ENCODE measurements at regions not wholly inside any gene's neighbourhood (a gene's known extent, or its start where the extent isn't known, plus 50 kb on each side); places are given as distances from the start of the nearest gene placed in this dataset.

DNA sequence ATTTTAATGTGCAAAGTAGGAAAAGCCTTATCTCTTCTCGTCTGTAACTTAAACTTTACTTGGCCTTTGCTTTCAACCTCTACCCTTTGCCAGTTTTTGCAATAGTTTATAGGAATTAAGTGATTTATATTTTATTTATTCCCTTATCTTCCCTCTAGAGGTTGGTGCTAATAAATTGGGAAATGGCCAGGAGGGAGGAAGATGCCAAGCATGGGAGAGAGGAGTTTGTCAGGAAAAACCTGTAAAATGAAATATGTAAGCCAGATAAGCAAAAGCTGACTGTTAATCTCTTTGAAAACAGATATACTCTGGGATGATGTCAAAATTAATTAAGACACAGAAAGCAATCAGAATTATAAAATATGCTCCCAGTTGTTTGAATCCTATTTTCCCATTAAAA, 484.5 kb downstream of the NR2F1-AS1 start:
- no peak for DNase-seq

GRCh38 chr5:93092349-93093105, 488.5 kb downstream of the NR2F1-AS1 start:
- DNase-seq: peak; percentile 5

- DNase-seq: no peak
Measured at GRCh38 chr5:93090698-93091097, 490.3 kb downstream of the NR2F1-AS1 start.

GRCh38 chr5:93088592-93089389, 492.2 kb downstream of the NR2F1-AS1 start:
- DNase-seq: no peak

- DNase-seq: no peak
Measured at GRCh38 chr5:93087326-93087725, 493.7 kb downstream of the NR2F1-AS1 start.

DNA sequence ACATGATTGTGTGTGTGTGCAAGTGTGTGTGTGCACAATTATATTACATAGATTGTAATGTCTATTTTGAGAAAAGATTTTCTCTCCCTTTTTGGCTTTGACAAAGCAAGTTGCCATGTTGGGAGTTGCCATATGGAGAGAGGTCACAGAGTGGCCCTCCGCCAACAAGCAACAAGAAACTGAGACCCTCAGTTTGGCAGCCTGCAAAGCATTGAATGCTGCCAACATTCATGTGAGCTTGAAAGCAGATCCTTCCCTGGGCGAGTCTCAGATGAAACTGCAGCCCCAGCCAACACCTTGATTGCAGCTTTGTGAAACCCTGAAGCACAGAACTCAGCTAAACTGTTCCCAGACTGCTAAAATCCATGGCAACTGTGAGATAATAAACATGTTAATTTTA, 498.0 kb downstream of the NR2F1-AS1 start:
- DNase-seq: no peak

GRCh38 chr5:93079046-93079445, 502.0 kb downstream of the NR2F1-AS1 start:
- no peak for DNase-seq

- DNase-seq: peak; percentile 59
Measured at GRCh38 chr5:93078082-93079038, 502.7 kb downstream of the NR2F1-AS1 start.

DNA sequence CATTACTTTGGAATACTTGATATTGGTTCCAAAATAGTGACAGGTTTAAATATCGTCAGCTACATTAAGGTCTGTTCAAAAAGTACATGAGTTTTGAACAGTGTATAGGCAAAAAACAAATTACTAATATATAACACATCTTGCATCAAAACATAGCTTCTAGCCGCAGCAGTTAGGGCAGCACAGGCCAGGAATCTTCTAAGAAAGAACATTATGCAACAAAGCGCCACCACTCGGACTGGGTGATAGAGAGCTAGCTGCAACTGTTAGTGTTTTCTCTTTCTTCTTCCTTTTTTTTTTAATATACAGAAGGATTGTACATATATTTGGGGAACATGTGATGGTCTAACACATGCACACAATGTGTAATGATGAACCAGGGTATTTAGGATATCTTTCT, 504.5 kb downstream of the NR2F1-AS1 start:
- no peak for DNase-seq

DNA sequence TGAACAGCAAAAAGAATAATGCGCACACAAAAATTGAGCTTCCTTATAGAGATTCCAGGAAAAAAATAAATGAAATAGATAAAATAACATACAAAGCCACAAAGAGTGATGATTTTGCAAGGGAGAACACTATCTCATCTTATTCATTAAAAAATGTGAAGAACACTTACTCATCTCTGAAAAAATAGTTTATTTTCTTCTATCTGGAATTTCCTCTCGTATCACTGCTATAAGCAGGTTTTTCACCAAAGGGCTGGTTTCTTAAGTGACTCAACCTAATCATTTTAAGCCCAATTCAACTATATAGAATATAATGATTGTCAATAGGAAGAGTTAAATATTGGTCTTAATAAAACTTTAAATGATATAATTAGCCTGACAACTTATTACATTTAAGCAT, 504.9 kb downstream of the NR2F1-AS1 start:
- DNase-seq: no peak

- no peak for DNase-seq
Measured at GRCh38 chr5:93073547-93073946, 507.5 kb downstream of the NR2F1-AS1 start.

DNA sequence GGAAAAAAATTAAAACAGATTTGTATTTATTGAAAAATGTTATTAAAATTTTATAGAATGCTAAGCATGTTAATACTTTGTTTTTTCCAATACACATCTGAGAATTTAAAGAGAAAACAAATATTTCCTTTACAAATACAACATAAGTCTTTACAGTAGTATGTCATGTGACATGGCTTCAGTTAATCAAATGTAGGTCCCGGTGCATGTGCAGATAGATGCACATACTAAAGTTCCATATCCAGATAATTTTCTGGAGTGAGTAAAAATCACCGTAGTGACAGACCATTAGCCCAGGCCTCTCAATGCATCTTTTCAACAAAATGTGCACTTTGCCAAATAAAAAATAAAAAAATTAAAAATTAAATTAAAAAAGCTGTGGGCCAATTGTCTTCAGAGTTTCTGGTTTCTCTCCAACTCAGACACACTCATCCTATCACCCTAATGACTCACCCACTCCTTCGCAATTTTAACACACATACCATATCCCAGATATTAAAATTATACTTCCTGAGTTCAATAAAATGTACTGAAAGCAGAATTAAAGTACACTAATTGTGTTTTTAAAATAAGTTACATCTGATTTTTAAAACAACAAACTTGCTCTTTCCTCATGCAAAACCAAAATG, 508.1 kb downstream of the NR2F1-AS1 start:
- DNase-seq: no peak

DNA sequence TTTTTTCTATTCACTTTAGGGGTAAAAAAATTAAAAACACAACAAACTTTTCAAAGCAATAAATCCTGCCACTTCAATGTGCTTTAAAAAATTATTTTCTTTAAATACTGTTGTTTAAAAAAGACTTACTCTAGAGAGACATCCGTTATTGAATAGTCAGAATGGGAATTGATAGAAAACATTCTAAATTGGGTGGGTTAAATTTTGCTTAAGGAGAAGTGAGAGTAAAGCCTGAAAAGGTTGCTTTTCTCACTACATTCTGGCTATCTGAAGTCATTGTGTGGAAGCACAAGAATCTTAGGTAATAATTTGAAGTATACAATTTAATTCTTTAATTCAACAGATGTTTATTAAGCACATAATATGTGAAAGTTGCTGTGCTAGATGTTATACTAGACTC, 509.3 kb downstream of the NR2F1-AS1 start:
- no peak for DNase-seq

DNA sequence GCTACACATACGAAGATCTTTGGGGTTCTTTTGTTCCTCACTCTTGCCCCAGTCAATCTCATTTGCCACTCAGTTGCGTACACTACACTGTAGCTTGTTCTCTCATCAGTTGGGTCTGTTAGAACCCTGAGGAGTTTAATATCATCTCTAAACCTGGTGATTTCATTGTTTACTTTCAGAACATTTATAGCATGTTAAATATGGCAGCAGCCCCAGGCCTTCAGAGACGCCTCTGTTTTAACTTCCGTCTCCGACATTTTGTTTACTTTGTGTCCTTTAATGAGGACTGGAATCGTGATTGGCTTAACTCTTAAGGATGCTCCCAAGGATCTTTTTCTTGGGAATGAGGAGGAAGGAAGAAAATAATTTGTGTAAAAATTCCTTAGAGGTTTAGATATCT, 510.1 kb downstream of the NR2F1-AS1 start:
- no peak for DNase-seq

- no peak for DNase-seq
Measured at GRCh38 chr5:93069276-93069675, 511.7 kb downstream of the NR2F1-AS1 start.

- no peak for DNase-seq
Measured at GRCh38 chr5:93062548-93062947, 518.5 kb downstream of the NR2F1-AS1 start.

GRCh38 chr5:93058309-93058708, 522.7 kb downstream of the NR2F1-AS1 start:
- DNase-seq: no peak

DNA sequence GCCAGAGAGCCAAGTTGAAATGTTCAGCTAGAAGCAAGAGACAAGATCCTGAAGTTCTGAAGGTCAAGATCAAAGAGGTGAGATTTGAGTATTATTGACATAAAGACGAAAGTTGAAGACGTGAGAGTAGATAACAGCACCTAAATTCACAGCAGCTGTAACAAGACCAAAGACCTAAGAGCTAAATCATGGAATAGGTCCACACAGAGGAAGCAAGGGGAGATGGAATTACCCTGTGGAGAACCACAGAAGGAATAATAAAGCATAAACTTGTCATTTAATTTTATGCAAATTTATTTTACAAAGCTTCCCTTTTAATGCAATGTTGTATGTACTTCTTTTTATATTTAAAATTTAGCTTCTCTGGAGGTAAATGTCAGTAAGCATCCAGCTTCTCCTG, 523.7 kb downstream of the NR2F1-AS1 start:
- DNase-seq: no peak

GRCh38 chr5:93055971-93056370, 525.0 kb downstream of the NR2F1-AS1 start:
- no peak for DNase-seq

- DNase-seq: no peak
Measured at GRCh38 chr5:93055561-93055960, 525.5 kb downstream of the NR2F1-AS1 start.

DNA sequence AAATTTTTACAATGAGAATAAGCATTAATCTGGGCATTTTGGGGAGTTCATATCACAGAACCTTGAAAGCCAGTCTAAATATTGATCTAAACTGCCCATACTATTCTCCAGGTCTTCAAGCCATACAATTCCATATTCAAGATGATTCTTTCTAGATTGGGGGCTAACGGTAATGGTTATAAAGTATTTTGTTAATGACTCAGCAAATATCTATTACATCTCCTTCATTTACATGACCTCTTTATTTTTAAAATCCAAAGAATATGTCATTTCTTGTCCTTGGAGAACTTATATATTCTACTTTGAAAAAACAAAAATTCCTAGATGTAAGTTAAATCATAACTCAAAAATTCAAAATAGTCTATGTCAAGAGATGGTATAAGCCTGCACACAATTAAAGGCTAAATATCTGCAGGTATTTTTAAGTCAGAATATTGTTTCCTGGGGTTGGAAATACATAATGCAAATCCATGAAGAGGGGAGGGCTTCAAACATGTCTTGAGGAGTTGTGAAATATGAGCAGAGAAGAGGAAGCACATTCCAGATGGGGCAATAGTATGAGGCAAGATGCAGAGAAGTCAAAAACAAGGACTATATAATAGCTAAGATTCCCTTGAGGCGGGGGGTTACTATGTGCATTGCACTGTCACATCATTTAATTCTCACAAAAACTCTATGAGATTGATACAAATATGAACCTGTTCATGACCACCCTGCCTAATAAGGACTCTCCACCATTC, 526.4 kb downstream of the NR2F1-AS1 start:
- no peak for DNase-seq

- DNase-seq: no peak
Measured at GRCh38 chr5:93053825-93054224, 527.2 kb downstream of the NR2F1-AS1 start.

All from NCI-H524 treated with DMSO at 0.1 percent for 48 hours (cell line).